HL-60 (cell line): ENCODE measurements at regions not wholly inside any gene's neighbourhood (a gene's known extent, or its start where the extent isn't known, plus 50 kb on each side); places are given as distances from the start of the nearest gene placed in this dataset.

Experiments
- DNase-seq, 2 experiments: peaks; one replicate each; pipeline ENCODE4 v3.0.0-alpha.2; 2010 to 2020; ENCODE audit warnings: low read depth in 1 of 2, low spot score in 1 of 2
- H3K27ac ChIP-seq: fragments of 250-450 bp; sonication (Bioruptor Pico); replicated peaks from 2 replicates; pipeline ENCODE4 v1.5.1; 2020; ENCODE audit warnings: mild to moderate bottlenecking, moderate library complexity
- H3K27me3 ChIP-seq: fragments of 250-450 bp; sonication (Bioruptor Pico); 2 replicates; pipeline ENCODE4 v1.5.1; 2021; ENCODE audit warnings: mild to moderate bottlenecking, moderate library complexity; ENCODE audit not compliant: insufficient read depth, poor library complexity, severe bottlenecking
- H3K4me3 ChIP-seq: replicated peaks from 2 replicates; pipeline ENCODE4 v1.5.1; 2011; ENCODE audit warnings: mild to moderate bottlenecking, control low read depth, low read length; ENCODE audit not compliant: insufficient read depth
- GABPA ChIP-seq: IDR thresholded peaks from 2 replicates; pipeline ENCODE4 v1.6.1; 2012; ENCODE audit warnings: low read depth
- POLR2AphosphoS5 ChIP-seq: IDR thresholded peaks from 2 replicates; pipeline ENCODE4 v1.6.1; 2012; ENCODE audit warnings: low read depth
- SPI1 ChIP-seq: IDR thresholded peaks from 2 replicates; pipeline ENCODE4 v1.6.1; 2012; ENCODE audit warnings: low read depth, mild to moderate bottlenecking, borderline replicate concordance
- TF ChIP-seq, protein P1 (sequence below): IDR thresholded peaks from one replicate; pipeline ENCODE4 v1.5.1; 2011; ENCODE audit warnings: low read length, control low read depth, inconsistent platforms; ENCODE audit not compliant: insufficient read depth
- TF ChIP-seq, protein P2 (sequence below): IDR thresholded peaks from 2 replicates; pipeline ENCODE4 v1.6.1; 2012; ENCODE audit warnings: low read depth; ENCODE audit not compliant: insufficient replicate concordance

GRCh38 chr10:57790703-57791102, 477.0 kb downstream of the IPMK start:
- Histone ChIP-seq H3K27me3 (no peaks in the 10 kb centered on the region), H3K4me3 (no peak overlapping the region), H3K27ac (no peak overlapping the region)
- TF ChIP-seq SPI1 = no peak
- TF ChIP-seq POLR2AphosphoS5 = no peak
- TF ChIP-seq, protein P1, sequence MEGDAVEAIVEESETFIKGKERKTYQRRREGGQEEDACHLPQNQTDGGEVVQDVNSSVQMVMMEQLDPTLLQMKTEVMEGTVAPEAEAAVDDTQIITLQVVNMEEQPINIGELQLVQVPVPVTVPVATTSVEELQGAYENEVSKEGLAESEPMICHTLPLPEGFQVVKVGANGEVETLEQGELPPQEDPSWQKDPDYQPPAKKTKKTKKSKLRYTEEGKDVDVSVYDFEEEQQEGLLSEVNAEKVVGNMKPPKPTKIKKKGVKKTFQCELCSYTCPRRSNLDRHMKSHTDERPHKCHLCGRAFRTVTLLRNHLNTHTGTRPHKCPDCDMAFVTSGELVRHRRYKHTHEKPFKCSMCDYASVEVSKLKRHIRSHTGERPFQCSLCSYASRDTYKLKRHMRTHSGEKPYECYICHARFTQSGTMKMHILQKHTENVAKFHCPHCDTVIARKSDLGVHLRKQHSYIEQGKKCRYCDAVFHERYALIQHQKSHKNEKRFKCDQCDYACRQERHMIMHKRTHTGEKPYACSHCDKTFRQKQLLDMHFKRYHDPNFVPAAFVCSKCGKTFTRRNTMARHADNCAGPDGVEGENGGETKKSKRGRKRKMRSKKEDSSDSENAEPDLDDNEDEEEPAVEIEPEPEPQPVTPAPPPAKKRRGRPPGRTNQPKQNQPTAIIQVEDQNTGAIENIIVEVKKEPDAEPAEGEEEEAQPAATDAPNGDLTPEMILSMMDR = no peak
- TF ChIP-seq GABPA = no peak
- TF ChIP-seq, protein P2, sequence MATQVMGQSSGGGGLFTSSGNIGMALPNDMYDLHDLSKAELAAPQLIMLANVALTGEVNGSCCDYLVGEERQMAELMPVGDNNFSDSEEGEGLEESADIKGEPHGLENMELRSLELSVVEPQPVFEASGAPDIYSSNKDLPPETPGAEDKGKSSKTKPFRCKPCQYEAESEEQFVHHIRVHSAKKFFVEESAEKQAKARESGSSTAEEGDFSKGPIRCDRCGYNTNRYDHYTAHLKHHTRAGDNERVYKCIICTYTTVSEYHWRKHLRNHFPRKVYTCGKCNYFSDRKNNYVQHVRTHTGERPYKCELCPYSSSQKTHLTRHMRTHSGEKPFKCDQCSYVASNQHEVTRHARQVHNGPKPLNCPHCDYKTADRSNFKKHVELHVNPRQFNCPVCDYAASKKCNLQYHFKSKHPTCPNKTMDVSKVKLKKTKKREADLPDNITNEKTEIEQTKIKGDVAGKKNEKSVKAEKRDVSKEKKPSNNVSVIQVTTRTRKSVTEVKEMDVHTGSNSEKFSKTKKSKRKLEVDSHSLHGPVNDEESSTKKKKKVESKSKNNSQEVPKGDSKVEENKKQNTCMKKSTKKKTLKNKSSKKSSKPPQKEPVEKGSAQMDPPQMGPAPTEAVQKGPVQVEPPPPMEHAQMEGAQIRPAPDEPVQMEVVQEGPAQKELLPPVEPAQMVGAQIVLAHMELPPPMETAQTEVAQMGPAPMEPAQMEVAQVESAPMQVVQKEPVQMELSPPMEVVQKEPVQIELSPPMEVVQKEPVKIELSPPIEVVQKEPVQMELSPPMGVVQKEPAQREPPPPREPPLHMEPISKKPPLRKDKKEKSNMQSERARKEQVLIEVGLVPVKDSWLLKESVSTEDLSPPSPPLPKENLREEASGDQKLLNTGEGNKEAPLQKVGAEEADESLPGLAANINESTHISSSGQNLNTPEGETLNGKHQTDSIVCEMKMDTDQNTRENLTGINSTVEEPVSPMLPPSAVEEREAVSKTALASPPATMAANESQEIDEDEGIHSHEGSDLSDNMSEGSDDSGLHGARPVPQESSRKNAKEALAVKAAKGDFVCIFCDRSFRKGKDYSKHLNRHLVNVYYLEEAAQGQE = no peak
- DNase-seq = no peak

DNA sequence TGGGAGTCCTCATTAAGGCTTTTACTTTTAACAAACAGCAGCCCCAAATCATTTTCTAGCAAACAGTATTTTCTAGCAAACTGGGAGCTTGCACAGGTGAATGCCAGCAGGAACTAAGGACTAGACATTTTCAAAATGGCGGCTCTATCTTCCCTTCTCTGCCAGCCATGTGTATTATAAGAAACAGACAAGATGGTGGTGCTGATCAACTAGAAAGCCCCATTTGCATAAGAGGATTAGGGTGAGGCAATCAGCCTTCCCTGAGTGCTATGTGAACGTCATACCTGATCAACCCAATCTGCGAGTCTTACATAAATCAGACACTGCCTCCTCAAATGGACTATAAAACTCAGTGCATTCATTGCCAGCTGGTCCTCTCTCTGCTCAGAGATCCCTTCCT, 479.6 kb downstream of the IPMK start:
- no peak overlapping the region for H3K27ac ChIP-seq
- DNase-seq = no peak
- H3K27me3 ChIP-seq = no peaks in the 10 kb centered on the region
- TF ChIP-seq POLR2AphosphoS5 (no peak), SPI1 (no peak), GABPA (no peak)
- TF ChIP-seq, protein P2 = no peak
- TF ChIP-seq, protein P1 = no peak
- H3K4me3 ChIP-seq = no peak overlapping the region

DNA sequence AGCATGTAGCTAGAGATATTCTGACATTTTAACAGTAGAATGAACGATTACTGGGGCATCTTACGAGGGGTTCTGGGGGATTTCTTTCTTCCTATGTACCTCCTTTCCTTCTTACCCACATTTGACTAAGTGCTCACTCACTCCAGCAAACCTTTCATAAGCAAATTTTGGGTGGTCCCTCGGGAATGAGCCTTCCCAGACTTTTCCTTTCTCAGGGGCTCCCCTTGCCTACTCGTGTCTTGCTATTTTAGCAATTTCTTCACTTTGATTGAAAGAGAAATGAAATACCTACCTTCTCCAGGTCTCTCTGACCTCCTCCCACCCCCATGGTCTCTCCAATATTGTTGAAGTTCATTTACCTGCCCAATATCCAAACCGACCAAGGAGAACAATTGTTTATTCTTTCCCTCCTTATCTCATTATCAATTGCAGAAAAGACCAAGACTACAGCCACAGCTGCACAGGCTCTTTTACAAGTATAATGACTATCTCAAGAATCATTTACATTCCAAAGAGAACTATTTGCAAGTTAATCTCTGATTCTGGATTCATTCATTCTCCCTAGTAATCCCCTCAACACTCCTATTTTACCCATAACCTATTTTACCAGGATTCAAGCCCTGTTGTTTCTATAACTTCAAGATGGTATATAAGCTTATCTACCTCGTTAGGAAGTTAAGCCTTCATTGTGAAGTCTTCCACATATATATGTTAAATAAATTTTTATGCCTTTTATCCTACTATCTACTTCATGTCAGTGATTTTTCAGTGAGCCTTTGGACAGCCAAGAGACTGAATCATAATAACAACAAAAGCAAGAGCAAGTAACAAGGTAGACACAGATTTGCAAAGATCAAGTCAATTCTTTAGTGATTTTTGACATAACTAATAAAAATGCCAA, 480.6 kb downstream of the IPMK start:
- DNase-seq = no peak
- H3K4me3 ChIP-seq = no peak overlapping the region
- TF ChIP-seq SPI1 (no peak), POLR2AphosphoS5 (no peak), GABPA (no peak)
- TF ChIP-seq, protein P1 = no peak
- TF ChIP-seq, protein P2 = no peak
- H3K27me3 ChIP-seq = no peaks in the 10 kb centered on the region
- H3K27ac ChIP-seq = no peak overlapping the region
